ENCODE measurements at regions not wholly inside any gene's neighbourhood (a gene's known extent, or its start where the extent isn't known, plus 50 kb on each side); places are given as distances from the start of the nearest gene placed in this dataset.

GRCh38 chr2:17079262-17079661, 413.6 kb upstream of the CYRIA start:
- TF ChIP-seq CTCF (IDR thresholded peaks at IDR 0.05; ENCODE audit: low read depth, low read length) (no peak), EZH2phosphoT487 (IDR thresholded peaks at IDR 0.05; ENCODE audit: low read depth) (no peak)
- Histone ChIP-seq H3K9me3 (ENCODE audit: insufficient read depth, low read length) (peaks cover 9% of the 10 kb centered on the region; the same call in 1 of the 2 replicates), H3K27me3 (ENCODE audit: low read depth, low read length) (no peaks in the 10 kb centered on the region), H3K4me3 (ENCODE audit: low read length) (no peak overlapping the region), H2AFZ (ENCODE audit: low read depth, low read length) (no peak overlapping the region), H3K36me3 (replicated peaks; ENCODE audit: low read depth, low read length) (no peaks in the 10 kb centered on the region), H4K20me1 (ENCODE audit: insufficient read depth, low read length) (no peaks in the 10 kb centered on the region), H3K27ac (ENCODE audit: low read length) (no peak overlapping the region), H3K79me2 (ENCODE audit: low read length) (no peaks in the 10 kb centered on the region), H3K9ac (ENCODE audit: low read length) (no peak overlapping the region), H3K4me1 (ENCODE audit: low read length) (no peaks in the 10 kb centered on the region), H3K4me2 (ENCODE audit: low read length) (no peak overlapping the region)

- Histone ChIP-seq H3K9me3 (ENCODE audit: insufficient read depth, low read length) (peaks cover 9% of the 10 kb centered on the region; the same call in 1 of the 2 replicates), H2AFZ (ENCODE audit: low read depth, low read length) (no peak overlapping the region), H3K4me1 (ENCODE audit: low read length) (no peaks in the 10 kb centered on the region), H3K9ac (ENCODE audit: low read length) (no peak overlapping the region), H3K27me3 (ENCODE audit: low read depth, low read length) (no peaks in the 10 kb centered on the region), H3K36me3 (replicated peaks; ENCODE audit: low read depth, low read length) (no peaks in the 10 kb centered on the region), H3K4me3 (ENCODE audit: low read length) (no peak overlapping the region), H3K79me2 (ENCODE audit: low read length) (no peaks in the 10 kb centered on the region), H4K20me1 (ENCODE audit: insufficient read depth, low read length) (no peaks in the 10 kb centered on the region), H3K27ac (ENCODE audit: low read length) (no peak overlapping the region), H3K4me2 (ENCODE audit: low read length) (no peak overlapping the region)
- TF ChIP-seq EZH2phosphoT487 (IDR thresholded peaks at IDR 0.05; ENCODE audit: low read depth) (no peak), CTCF (IDR thresholded peaks at IDR 0.05; ENCODE audit: low read depth, low read length) (no peak)
Observed at GRCh38 chr2:17076533-17076932, 410.9 kb upstream of the CYRIA start.

- H2AFZ ChIP-seq (ENCODE audit: low read depth, low read length), result no peak overlapping the region
- H3K9ac ChIP-seq (ENCODE audit: low read length), result no peak overlapping the region
- no peaks in the 10 kb centered on the region for H3K4me1 ChIP-seq (ENCODE audit: low read length)
- H4K20me1 ChIP-seq (ENCODE audit: insufficient read depth, low read length), result no peaks in the 10 kb centered on the region
- H3K4me3 ChIP-seq (ENCODE audit: low read length), result no peak overlapping the region
- no peaks in the 10 kb centered on the region for H3K79me2 ChIP-seq (ENCODE audit: low read length)
- H3K27me3 ChIP-seq (ENCODE audit: low read depth, low read length), result no peaks in the 10 kb centered on the region
- no peak overlapping the region for H3K4me2 ChIP-seq (ENCODE audit: low read length)
- H3K9me3 ChIP-seq (ENCODE audit: insufficient read depth, low read length), result no peaks in the 10 kb centered on the region
- H3K27ac ChIP-seq (ENCODE audit: low read length), result no peak overlapping the region
- no peak for TF ChIP-seq CTCF (IDR thresholded peaks at IDR 0.05; ENCODE audit: low read depth, low read length)
- no peak for TF ChIP-seq EZH2phosphoT487 (IDR thresholded peaks at IDR 0.05; ENCODE audit: low read depth)
- no peaks in the 10 kb centered on the region for H3K36me3 ChIP-seq (replicated peaks; ENCODE audit: low read depth, low read length)
Observed at GRCh38 chr2:17070711-17071110, 405.1 kb upstream of the CYRIA start.

- no peak for TF ChIP-seq EZH2phosphoT487 (IDR thresholded peaks at IDR 0.05; ENCODE audit: low read depth)
- no peak for TF ChIP-seq CTCF (IDR thresholded peaks at IDR 0.05; ENCODE audit: low read depth, low read length)
- no peak overlapping the region for H3K4me3 ChIP-seq (ENCODE audit: low read length)
- H3K4me1 ChIP-seq (ENCODE audit: low read length), result no peaks in the 10 kb centered on the region
- H3K27me3 ChIP-seq (ENCODE audit: low read depth, low read length), result no peaks in the 10 kb centered on the region
- H3K79me2 ChIP-seq (ENCODE audit: low read length), result no peaks in the 10 kb centered on the region
- H3K36me3 ChIP-seq (replicated peaks; ENCODE audit: low read depth, low read length), result no peaks in the 10 kb centered on the region
- no peaks in the 10 kb centered on the region for H4K20me1 ChIP-seq (ENCODE audit: insufficient read depth, low read length)
- no peak overlapping the region for H3K4me2 ChIP-seq (ENCODE audit: low read length)
- H3K9ac ChIP-seq (ENCODE audit: low read length), result no peak overlapping the region
- no peaks in the 10 kb centered on the region for H3K9me3 ChIP-seq (ENCODE audit: insufficient read depth, low read length)
- H2AFZ ChIP-seq (ENCODE audit: low read depth, low read length), result no peak overlapping the region
- H3K27ac ChIP-seq (ENCODE audit: low read length), result no peak overlapping the region
Observed at GRCh38 chr2:17069564-17069963, 403.9 kb upstream of the CYRIA start.
